HG03097 (cell line): ENCODE measurements at regions not wholly inside any gene's neighbourhood (a gene's known extent, or its start where the extent isn't known, plus 50 kb on each side); places are given as distances from the start of the nearest gene placed in this dataset.

Experiments
- ATAC-seq: cut with Tn5 transposase; IDR thresholded peaks from one replicate; pipeline ENCODE4 v1.9.1; 2021; ENCODE audit not compliant: unreplicated experiment, low FRiP score

GRCh38 chr6:9553002-9553401 is 861.9 kb downstream of the TFAP2A start:
- no peak for ATAC-seq

DNA sequence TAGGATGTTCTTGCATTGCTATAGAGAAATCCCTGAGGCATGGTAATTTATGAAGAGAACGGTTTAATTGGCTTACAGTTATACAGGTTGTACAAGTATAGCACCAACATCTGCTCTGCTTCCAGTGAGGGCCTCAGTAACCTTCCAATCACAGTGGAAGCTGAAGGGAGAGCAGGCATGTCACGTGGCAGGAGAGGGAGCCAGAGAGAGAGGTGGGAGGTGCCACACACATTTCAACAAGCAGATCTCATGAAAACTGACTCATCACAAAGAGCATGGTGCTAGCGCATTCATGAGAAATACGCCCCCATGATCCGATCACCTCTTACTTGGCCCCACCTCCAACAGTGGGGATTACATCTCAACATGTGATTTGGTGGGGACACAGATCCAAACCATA is 871.2 kb downstream of the TFAP2A start:
- no peak for ATAC-seq

- ATAC-seq = no peak
These were observed 874.2 kb downstream of the TFAP2A start for GRCh38 chr6:9540534-9541126.

GRCh38 chr6:9540126-9540525 is 874.7 kb downstream of the TFAP2A start:
- ATAC-seq = no peak

GRCh38 chr6:9539231-9539755 is 875.6 kb downstream of the TFAP2A start:
- ATAC-seq = no peak

DNA sequence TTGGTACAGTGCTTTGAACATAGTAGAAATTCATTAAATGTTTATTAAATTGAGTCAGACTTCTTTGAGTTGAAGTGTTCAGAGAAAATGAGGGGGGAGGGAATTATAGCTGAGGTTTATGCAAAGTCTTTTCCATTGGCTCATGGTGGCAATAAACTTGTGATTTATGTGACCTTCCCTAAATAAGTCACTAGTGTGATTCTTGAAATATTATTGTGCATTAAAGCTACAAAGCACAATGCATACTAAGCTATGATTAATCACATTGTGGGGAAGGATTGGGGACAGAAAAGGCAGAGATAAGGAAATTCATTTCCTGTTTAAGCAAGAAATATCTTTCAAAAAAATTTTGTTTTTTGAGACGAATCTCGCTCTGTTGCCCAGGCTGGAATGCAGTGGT is 877.5 kb downstream of the TFAP2A start:
- no peak for ATAC-seq

- ATAC-seq = no peak
These were observed 879.8 kb downstream of the TFAP2A start for GRCh38 chr6:9535106-9535505.

DNA sequence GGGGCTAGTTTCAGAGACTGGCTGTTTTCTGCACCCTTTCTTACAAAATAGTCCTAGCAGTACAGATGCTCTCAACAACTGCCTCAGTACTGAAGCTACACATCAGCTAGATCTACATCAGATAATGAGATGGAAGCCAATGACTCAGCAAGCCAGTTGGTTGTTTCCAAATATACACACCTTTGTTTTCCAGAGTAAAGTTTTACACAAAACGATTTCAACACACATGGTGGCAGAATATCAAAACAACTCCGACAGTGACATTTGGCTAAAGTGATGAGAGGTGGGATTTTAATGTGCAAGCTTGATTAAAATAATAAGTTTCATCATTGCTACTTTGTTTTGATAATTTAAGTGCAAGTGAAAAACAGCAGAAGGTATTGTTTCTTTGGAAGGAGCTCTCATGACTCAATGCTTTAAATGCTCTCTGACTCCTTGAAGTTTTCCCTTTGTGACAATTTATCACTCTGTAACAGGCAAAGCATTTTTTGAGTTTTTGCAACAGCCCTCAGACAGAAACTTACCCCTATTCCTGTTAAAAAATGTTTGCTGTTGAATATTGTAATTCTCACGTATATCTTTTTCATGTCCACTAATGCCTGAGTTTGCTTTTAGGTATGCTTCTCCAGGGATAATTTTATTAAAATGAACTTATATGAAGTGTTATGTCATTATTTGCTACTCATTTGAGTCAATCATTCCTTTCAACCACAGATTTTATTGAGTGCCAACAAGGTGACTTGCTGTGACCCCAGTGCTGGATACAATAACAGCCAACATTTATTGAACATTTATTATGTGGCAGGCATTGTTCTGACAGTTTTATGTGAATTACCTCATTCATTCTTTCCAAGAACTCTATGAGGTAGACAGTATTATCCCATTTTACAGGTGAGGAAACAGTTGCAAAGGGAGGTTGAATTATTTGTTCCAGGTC is 882.0 kb downstream of the TFAP2A start:
- no peak for ATAC-seq

- no peak for ATAC-seq
These were observed 887.1 kb downstream of the TFAP2A start for GRCh38 chr6:9527679-9528286.

DNA sequence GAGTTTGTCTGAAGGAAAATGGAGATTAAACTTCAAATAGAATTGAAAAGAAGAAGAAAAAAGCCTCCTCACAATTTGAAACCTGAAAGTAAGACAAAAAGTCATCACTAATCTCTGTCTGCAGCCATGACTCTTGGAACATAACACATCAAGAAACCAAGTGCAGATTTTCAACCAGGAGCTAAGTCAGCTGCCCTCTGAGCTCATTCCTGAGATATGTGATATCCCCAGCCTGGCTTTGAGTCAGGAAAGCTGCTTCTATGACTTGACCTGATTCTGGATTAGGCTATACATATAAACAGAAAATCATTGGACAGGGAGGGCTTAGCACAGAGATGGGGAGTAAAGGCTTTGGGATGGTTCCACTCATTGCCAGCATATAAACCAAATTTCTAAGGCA is 891.4 kb downstream of the TFAP2A start:
- ATAC-seq = no peak

GRCh38 chr6:9522101-9522500 is 892.8 kb downstream of the TFAP2A start:
- ATAC-seq = no peak

GRCh38 chr6:9521152-9521530 is 893.7 kb downstream of the TFAP2A start:
- ATAC-seq = no peak

DNA sequence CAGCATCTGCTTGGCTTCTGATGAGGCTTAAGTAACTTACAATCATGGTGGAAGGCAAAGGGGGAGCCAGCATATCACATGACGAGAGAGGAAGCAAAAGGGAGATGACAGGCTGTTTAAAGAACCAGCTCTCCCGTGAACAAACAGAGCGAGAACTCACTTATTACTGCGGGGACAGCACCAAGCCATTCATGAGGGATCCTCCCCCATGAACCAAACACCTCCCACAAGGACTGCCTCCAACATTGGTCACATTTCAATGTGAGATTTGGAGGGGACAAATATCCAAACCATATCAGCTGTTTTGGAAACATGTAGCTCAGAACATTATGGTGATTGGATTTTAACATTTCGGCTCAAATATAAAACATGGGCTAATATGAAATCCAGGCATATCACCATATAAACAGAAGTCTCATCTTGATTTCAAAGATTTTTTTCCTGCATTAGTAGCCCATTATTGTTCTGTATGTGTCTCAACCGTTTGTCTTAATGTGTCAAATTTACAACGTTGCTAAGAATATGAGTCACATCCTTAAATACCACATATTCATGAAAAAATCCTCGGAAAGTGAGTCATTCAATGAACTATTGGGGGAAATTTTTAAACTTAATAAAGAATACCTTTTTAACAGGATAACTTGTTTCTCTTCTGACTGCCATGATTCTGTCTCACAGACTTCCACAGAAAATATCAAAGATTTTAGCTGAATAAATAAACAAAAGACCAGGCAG is 894.3 kb downstream of the TFAP2A start:
- no peak for ATAC-seq

- no peak for ATAC-seq
These were observed 896.4 kb downstream of the TFAP2A start for GRCh38 chr6:9518431-9518830.

DNA sequence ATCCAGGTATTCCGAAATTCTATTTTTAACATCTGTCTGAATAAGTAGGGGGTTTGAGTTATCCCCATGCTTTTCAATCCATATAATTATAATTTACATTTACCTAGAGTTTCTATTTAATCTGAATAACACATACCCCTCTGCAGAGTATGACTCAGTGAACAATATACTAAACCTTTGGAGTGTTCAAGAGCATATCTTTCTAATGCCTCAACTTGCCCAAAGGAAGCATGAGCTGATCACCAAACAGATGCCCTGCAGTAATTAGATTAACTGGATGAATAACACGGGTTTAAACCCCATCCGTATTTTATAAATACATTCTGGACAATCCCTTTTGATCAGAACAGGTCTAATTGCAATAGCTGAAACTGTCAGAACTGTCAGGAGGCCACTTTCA is 897.1 kb downstream of the TFAP2A start:
- no peak for ATAC-seq

- no peak for ATAC-seq
These were observed 899.0 kb downstream of the TFAP2A start for GRCh38 chr6:9515633-9516606.

DNA sequence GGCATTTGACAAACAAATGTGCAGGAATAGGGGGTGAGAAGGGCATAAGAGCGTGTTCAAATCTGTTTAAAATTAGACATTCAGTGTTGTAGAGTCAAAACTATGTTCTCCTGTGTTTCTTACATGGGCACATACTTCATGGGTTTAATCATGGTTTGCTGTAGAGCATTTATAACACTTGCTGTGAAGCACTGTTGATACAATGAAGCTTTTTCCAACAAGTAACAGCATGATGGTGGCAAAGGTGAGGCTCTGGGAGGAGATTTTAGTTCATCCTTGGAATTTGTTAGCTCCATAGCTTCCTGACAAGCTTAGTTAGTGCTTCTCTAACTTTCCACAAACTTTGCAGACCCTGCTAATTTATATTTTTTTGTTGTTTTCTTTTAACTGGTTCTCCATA is 900.7 kb downstream of the TFAP2A start:
- ATAC-seq = no peak

- no peak for ATAC-seq
These were observed 903.7 kb downstream of the TFAP2A start for GRCh38 chr6:9511157-9511556.

DNA sequence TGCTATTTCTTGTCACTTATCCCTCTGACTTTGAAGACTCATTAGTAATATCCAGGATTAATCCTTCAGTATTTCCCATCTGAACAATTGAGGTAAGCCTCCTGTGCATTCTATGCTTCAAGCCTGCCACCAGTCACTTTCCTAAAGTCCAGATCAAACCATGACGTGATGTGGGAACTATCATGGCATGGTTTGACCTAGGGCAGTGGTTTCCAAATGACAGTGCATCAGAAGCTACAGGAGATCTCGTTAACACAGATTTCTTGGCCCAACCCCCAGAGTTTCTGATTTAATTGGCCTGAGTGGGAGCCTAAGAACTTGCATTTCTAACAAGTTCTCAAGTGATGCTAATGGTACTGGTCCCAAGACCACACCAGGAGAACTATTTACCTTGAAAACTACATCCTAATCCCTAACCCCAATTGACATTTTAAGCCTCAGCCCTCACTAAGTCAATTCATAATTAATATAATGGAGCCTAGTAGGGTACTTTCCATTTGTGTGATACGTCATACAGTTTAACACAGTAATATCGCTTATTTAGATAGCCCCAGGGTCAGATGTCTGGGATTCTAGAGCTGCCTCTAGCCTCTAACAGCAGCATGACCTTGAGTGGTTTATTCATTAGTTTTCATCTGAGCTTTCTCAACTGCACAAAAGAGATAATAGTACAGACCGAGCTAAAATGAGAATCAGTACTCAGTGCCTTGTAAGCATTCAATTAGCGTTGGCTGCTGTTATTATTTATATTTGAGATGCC is 907.6 kb downstream of the TFAP2A start:
- ATAC-seq = no peak
